Activated B cell treated with CpG ODN at 0.5 μM for 24 hours (primary cell): ENCODE measurements at regions not wholly inside any gene's neighbourhood (a gene's known extent, or its start where the extent isn't known, plus 50 kb on each side); places are given as distances from the start of the nearest gene placed in this dataset.

Experiments
- ATAC-seq: fragments of 200-7000 bp; cut with Tn5 transposase; one replicate; pipeline ENCODE4 v1.10.0; 2021; ENCODE audit warnings: low read depth, mild to moderate bottlenecking, moderate library complexity
- CTCF ChIA-PET: fragments of 350-600 bp; sonication (Branson Sonifier 250); formaldehyde crosslinking; loops from one replicate; lab custom pipeline; 2021; ENCODE audit warnings: antibody characterized with exemption; lab: Charles Lee
- POLR2A ChIA-PET: fragments of 350-600 bp; sonication (Branson Sonifier 250); formaldehyde crosslinking; loops from one replicate; lab custom pipeline; 2021; ENCODE audit warnings: antibody characterized with exemption; lab: Charles Lee
- DNase-seq: peaks from one replicate; pipeline ENCODE4 v3.0.0; 2022
- H3K27ac Mint-ChIP-seq: one replicate; pipeline ENCODE4 v1.8.0; 2020; ENCODE audit warnings: mixed read lengths
- H3K27me3 Mint-ChIP-seq: one replicate; pipeline ENCODE4 v1.8.0; 2021; ENCODE audit warnings: mixed read lengths
- H3K36me3 Mint-ChIP-seq: one replicate; pipeline ENCODE4 v1.8.0; 2021; ENCODE audit warnings: low read depth, mixed read lengths
- H3K4me1 Mint-ChIP-seq: one replicate; pipeline ENCODE4 v1.8.0; 2021; ENCODE audit warnings: mixed read lengths
- H3K4me3 Mint-ChIP-seq: one replicate; pipeline ENCODE4 v1.8.0; 2020; ENCODE audit warnings: mild to moderate bottlenecking, mixed read lengths
- H3K9me3 Mint-ChIP-seq: one replicate; pipeline ENCODE4 v1.8.0; 2020; ENCODE audit warnings: mixed read lengths
- CTCF ChIP-seq: fragments of 200-600 bp; IDR thresholded peaks from one replicate; pipeline ENCODE4 v1.8.0; 2022; ENCODE audit warnings: antibody characterized with exemption, mild to moderate bottlenecking
- intact Hi-C: fragments of 100-400 bp; cut with micrococcal nuclease; formaldehyde crosslinking; loops from one replicate; pipeline ENCODE4 v1.15.1; 2024

GRCh38 chr11:101334581-101334980 lies 205.0 kb upstream of the PGR start:
- POLR2A ChIA-PET: no interaction called here
- H3K27ac Mint-ChIP-seq: no peak overlapping the region
- no peak for ATAC-seq

GRCh38 chr11:101331411-101331810 lies 201.8 kb upstream of the PGR start:
- intact Hi-C loops: no loop called here

More at GRCh38 chr11:101334581-101334980, 205.0 kb upstream of the PGR start:
- intact Hi-C loops: no loop called here
- no peak for TF ChIP-seq CTCF
- Mint-ChIP-seq H3K36me3 (no peaks in the 10 kb centered on the region), H3K4me1 (no peaks in the 10 kb centered on the region), H3K4me3 (no peak overlapping the region), H3K27me3 (no peaks in the 10 kb centered on the region), H3K9me3 (no peaks in the 10 kb centered on the region)
- DNase-seq: no peak
- CTCF ChIA-PET: no interaction called here

DNA sequence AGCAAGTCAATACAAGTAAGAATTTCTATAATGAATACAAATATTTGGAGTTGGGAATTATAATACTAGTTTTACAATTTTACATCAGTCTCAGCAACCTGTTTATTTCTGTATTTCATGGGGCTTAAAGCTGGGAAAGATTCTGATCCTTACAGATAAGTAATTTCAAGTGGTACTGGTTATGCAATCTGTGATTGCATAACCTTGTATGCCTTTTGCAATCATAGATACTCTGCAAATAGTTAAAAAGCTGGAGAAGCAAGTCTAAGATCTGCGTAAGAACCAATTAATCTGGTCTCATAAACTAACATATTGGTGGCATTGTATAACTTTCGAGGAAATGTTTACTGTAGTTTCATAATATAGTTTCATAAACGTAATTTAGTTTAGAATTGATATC lies 198.3 kb upstream of the PGR start:
- ATAC-seq (no peak), DNase-seq (no peak)
- intact Hi-C loops: no loop called here
- Mint-ChIP-seq H3K27me3 (no peaks in the 10 kb centered on the region), H3K36me3 (no peaks in the 10 kb centered on the region), H3K27ac (no peak overlapping the region), H3K9me3 (no peaks in the 10 kb centered on the region), H3K4me3 (no peak overlapping the region), H3K4me1 (no peaks in the 10 kb centered on the region)
- POLR2A ChIA-PET: no interaction called here
- TF ChIP-seq CTCF: no peak
- CTCF ChIA-PET: no interaction called here

More at GRCh38 chr11:101331411-101331810, 201.8 kb upstream of the PGR start:
- no peak overlapping the region for H3K27ac Mint-ChIP-seq
- no peaks in the 10 kb centered on the region for H3K36me3 Mint-ChIP-seq
- ChIA-PET CTCF (no interaction called here), POLR2A (no interaction called here)
- no peak for ATAC-seq
- H3K27me3 Mint-ChIP-seq: no peaks in the 10 kb centered on the region
- no peak for TF ChIP-seq CTCF
- H3K9me3 Mint-ChIP-seq: no peaks in the 10 kb centered on the region
- DNase-seq: no peak
- H3K4me1 Mint-ChIP-seq: no peaks in the 10 kb centered on the region
- H3K4me3 Mint-ChIP-seq: no peak overlapping the region

GRCh38 chr11:101326141-101326540 lies 196.5 kb upstream of the PGR start:
- DNase-seq: no peak
- POLR2A ChIA-PET: no interaction called here
- CTCF ChIA-PET: no interaction called here
- H3K9me3 Mint-ChIP-seq: no peaks in the 10 kb centered on the region
- no peak for ATAC-seq
- H3K4me3 Mint-ChIP-seq: no peak overlapping the region
- H3K36me3 Mint-ChIP-seq: no peaks in the 10 kb centered on the region
- intact Hi-C loops: no loop called here
- H3K27ac Mint-ChIP-seq: no peak overlapping the region
- no peaks in the 10 kb centered on the region for H3K4me1 Mint-ChIP-seq
- TF ChIP-seq CTCF: no peak
- H3K27me3 Mint-ChIP-seq: no peaks in the 10 kb centered on the region

DNA sequence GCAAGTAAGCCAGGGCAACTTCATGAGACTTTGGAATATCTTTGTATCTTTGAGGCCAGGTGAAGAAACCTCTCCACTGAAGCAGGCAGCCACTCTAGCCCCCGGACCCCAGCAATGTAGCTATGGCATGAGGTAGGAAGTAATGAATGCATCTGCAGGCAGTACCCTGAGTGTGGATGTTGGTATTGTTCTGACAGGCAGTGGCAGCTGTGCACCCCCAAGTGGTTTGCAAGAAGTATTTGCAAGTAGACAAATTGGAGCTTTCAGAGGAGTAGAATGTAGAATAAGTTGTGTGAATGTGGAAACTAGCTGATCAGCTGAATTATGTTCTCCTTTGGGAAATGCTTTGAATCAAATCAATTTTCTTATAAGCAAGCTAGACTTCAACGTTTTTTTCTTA lies 194.4 kb upstream of the PGR start:
- DNase-seq: no peak
- TF ChIP-seq CTCF: no peak
- H3K27ac Mint-ChIP-seq: no peak overlapping the region
- no peaks in the 10 kb centered on the region for H3K36me3 Mint-ChIP-seq
- intact Hi-C loops: no loop called here
- POLR2A ChIA-PET: no interaction called here
- ATAC-seq: no peak
- H3K4me3 Mint-ChIP-seq: no peak overlapping the region
- CTCF ChIA-PET: no interaction called here
- no peaks in the 10 kb centered on the region for H3K27me3 Mint-ChIP-seq
- no peaks in the 10 kb centered on the region for H3K4me1 Mint-ChIP-seq
- no peaks in the 10 kb centered on the region for H3K9me3 Mint-ChIP-seq
